ENCODE measurements at regions not wholly inside any gene's neighbourhood (a gene's known extent, or its start where the extent isn't known, plus 50 kb on each side); places are given as distances from the start of the nearest gene placed in this dataset.

- no peak for TF ChIP-seq CTCF (IDR thresholded peaks at IDR 0.05)
- no peak for TF ChIP-seq POLR2A (IDR thresholded peaks at IDR 0.05)
Observed at GRCh38 chr7:67821116-67821515, 824.5 kb downstream of the TYW1 start.
